T-cell (primary cell): ENCODE measurements at regions not wholly inside any gene's neighbourhood (a gene's known extent, or its start where the extent isn't known, plus 50 kb on each side); places are given as distances from the start of the nearest gene placed in this dataset.
"Not testable (repeated sequence)": the region's sequence is repeated elsewhere in the genome, so short reads cannot be mapped to it uniquely, and the experiment has no call there.

ENCODE experiments used
- ATAC-seq, 4 experiments: fragments of 200-7000 bp in 3 of 4; fragments of 150-1000 bp in 1 of 4; cut with Tn5 transposase; replicated peaks in 1 of 4; 1 replicate in 3 of 4; 2 replicates in 1 of 4; pipeline ENCODE4 v1.10.0; 2021; ENCODE audit warnings: moderate library complexity in 3 of 4, mild to moderate bottlenecking in 2 of 4, moderate number of reproducible peaks in 1 of 4
- CTCF ChIA-PET, 2 donors: fragments of 300-600 bp; sonication (Branson Sonifier 250); formaldehyde crosslinking; loops; one replicate each; lab custom pipeline; 2022; ENCODE audit warnings: antibody characterized with exemption in 2 of 2; lab: Charles Lee
- POLR2A ChIA-PET, 2 donors: fragments of 300-600 bp; sonication (Branson Sonifier 250); formaldehyde crosslinking; loops; one replicate each; lab custom pipeline; 2022; ENCODE audit warnings: antibody characterized with exemption in 2 of 2; lab: Charles Lee
- DNase-seq, 35 experiments: peaks; one replicate each; pipeline versions ENCODE4 v3.0.0 to v3.0.0-alpha.2; 2013 to 2023
- H3K27ac ChIP-seq: one replicate; pipeline ENCODE4 v1.5.1; 2013; ENCODE audit warnings: low read length
- H3K27me3 ChIP-seq, 2 experiments: replicated peaks in 1 of 2; 1 replicate in 1 of 2; 2 replicates in 1 of 2; pipeline versions ENCODE4 v1.6.1 to v1.7.0; 2013; ENCODE audit warnings: low read length in 1 of 2, mixed read lengths in 1 of 2; ENCODE audit not compliant: control insufficient read depth in 2 of 2, insufficient read depth in 2 of 2; ENCODE audit errors: extremely low read depth in 1 of 2
- H3K36me3 ChIP-seq, 2 donors: 1 replicate in 1 of 2; 2 replicates in 1 of 2; pipeline versions ENCODE4 v1.6.1 to v1.7.0; 2013; ENCODE audit warnings: low read length in 1 of 2; ENCODE audit not compliant: control insufficient read depth in 2 of 2, insufficient read depth in 1 of 2; ENCODE audit errors: extremely low read depth in 1 of 2
- H3K4me1 ChIP-seq, 2 experiments: 1 replicate in 1 of 2; 2 replicates in 1 of 2; pipeline versions ENCODE4 v1.6.1 to v1.7.0; 2013; ENCODE audit warnings: low read length in 2 of 2, mixed read lengths in 1 of 2; ENCODE audit not compliant: insufficient read depth in 2 of 2, control insufficient read depth in 1 of 2; ENCODE audit errors: extremely low read depth in 1 of 2
- H3K4me3 ChIP-seq, 2 donors: 1 replicate in 1 of 2; 2 replicates in 1 of 2; pipeline versions ENCODE4 v1.5.1 to v1.7.0; 2013; ENCODE audit warnings: mild to moderate bottlenecking in 2 of 2, low read length in 1 of 2, moderate library complexity in 1 of 2; ENCODE audit not compliant: control insufficient read depth in 1 of 2; ENCODE audit errors: extremely low read depth in 1 of 2
- H3K9me3 ChIP-seq: 2 replicates; pipeline ENCODE4 v1.7.0; 2013
- H3K27ac Mint-ChIP-seq, 2 donors: one replicate each; pipeline ENCODE4 v1.8.0; 2020 to 2021; ENCODE audit warnings: mild to moderate bottlenecking in 2 of 2, mixed read lengths in 2 of 2
- H3K27me3 Mint-ChIP-seq, 2 donors: one replicate each; pipeline ENCODE4 v1.8.0; 2021 to 2022; ENCODE audit warnings: mixed read lengths in 2 of 2
- H3K36me3 Mint-ChIP-seq: one replicate; pipeline ENCODE4 v1.8.0; 2021; ENCODE audit warnings: mixed read lengths
- H3K4me1 Mint-ChIP-seq, 3 donors: one replicate each; pipeline ENCODE4 v1.8.0; 2020 to 2022; ENCODE audit warnings: mixed read lengths in 3 of 3, mild to moderate bottlenecking in 1 of 3
- H3K4me3 Mint-ChIP-seq, 3 donors: one replicate each; pipeline ENCODE4 v1.8.0; 2020 to 2022; ENCODE audit warnings: mild to moderate bottlenecking in 3 of 3, mixed read lengths in 3 of 3, moderate library complexity in 3 of 3
- H3K9me3 Mint-ChIP-seq, 3 donors: one replicate each; pipeline ENCODE4 v1.8.0; 2020 to 2022; ENCODE audit warnings: mixed read lengths in 3 of 3
- WGBS: methylation state at CpG from one replicate; pipeline ENCODE4 v1.1.5; 2013; ENCODE audit warnings: missing lambda C conversion rate; ENCODE audit not compliant: insufficient coverage; 5-methylcytosine and 5-hydroxymethylcytosine counted together

GRCh38 chr14:53252141-53252540 lies 99.0 kb upstream of the DDHD1 start:
- Histone ChIP-seq H3K9me3 (no peaks in the 10 kb centered on the region), H3K27ac (no peak overlapping the region), H3K4me1 (no peaks in the 10 kb centered on the region), H3K4me3 (no peak overlapping the region), H3K27me3 (no peaks in the 10 kb centered on the region), H3K36me3 (no peaks in the 10 kb centered on the region)
- POLR2A ChIA-PET, result no interaction called here
- CTCF ChIA-PET, result no interaction called here
- WGBS, result no CpG with 5 or more reads among the region's 1 CpG
- Mint-ChIP-seq H3K9me3 (peaks cover 3 to 13% (median 7%) of the 10 kb centered on the region in 3 donors), H3K27me3 (no peaks in the 10 kb centered on the region), H3K36me3 (peaks cover 4% of the 10 kb centered on the region), H3K27ac (no peak overlapping the region), H3K4me3 (no peak overlapping the region), H3K4me1 (no peaks in the 10 kb centered on the region)
- no peak for DNase-seq
- ATAC-seq, result no peak

- Histone ChIP-seq H3K4me1 (no peaks in the 10 kb centered on the region), H3K36me3 (no peaks in the 10 kb centered on the region), H3K27ac (no peak overlapping the region), H3K9me3 (no peaks in the 10 kb centered on the region), H3K4me3 (no peak overlapping the region), H3K27me3 (peaks cover 0 to under 1% of the 10 kb centered on the region in 2 experiments)
- CTCF ChIA-PET, result interaction anchor here in 1 of 2 donors (0.6 kb wide), 1 partner anchor 69 kb away, joined by 3 read pairs; no protein-coding TSS in a partner anchor
- no peak for DNase-seq
- no peaks in the 10 kb centered on the region for H3K27me3 Mint-ChIP-seq
- whole genome bisulfite sequencing, result no CpG with 5 or more reads among the region's 1 CpG
- H3K4me1 Mint-ChIP-seq, result no peaks in the 10 kb centered on the region
- no peak for ATAC-seq
- H3K9me3 Mint-ChIP-seq, result peaks cover 3 to 11% (median 4%) of the 10 kb centered on the region in 3 donors
- H3K4me3 Mint-ChIP-seq, result no peak overlapping the region
- POLR2A ChIA-PET, result no interaction called here
- H3K27ac Mint-ChIP-seq, result no peak overlapping the region
- H3K36me3 Mint-ChIP-seq, result peaks cover 12% of the 10 kb centered on the region
Measured at GRCh38 chr14:53249059-53249458, 95.9 kb upstream of the DDHD1 start.

- ATAC-seq, result no peak
- no peak for DNase-seq
- H3K4me1 ChIP-seq, result no peaks in the 10 kb centered on the region
- H3K36me3 Mint-ChIP-seq, result peaks cover 13% of the 10 kb centered on the region
- no peaks in the 10 kb centered on the region for H3K27me3 Mint-ChIP-seq
- H3K27me3 ChIP-seq, result peaks cover 0 to 5% of the 10 kb centered on the region in 2 experiments
- ChIA-PET POLR2A (no interaction called here), CTCF (interaction anchor here (0.6 to 0.9 kb wide), 2 partner anchors 36 to 47 kb away, joined by 3 read pairs; no protein-coding TSS in a partner anchor)
- H3K27ac Mint-ChIP-seq, result no peak overlapping the region
- no peak overlapping the region for H3K4me3 Mint-ChIP-seq
- no peaks in the 10 kb centered on the region for H3K4me1 Mint-ChIP-seq
- no peaks in the 10 kb centered on the region for H3K9me3 ChIP-seq
- peaks cover under 1 to 12% (median 5%) of the 10 kb centered on the region in 3 donors for H3K9me3 Mint-ChIP-seq
- H3K4me3 ChIP-seq, result no peak overlapping the region
- H3K27ac ChIP-seq, result no peak overlapping the region
- 90% methylated on average over 2 of the region's 4 CpGs for WGBS
- H3K36me3 ChIP-seq, result no peaks in the 10 kb centered on the region
Measured at GRCh38 chr14:53247596-53248370, 94.7 kb upstream of the DDHD1 start.

GRCh38 chr14:53242898-53243297 lies 89.8 kb upstream of the DDHD1 start:
- CTCF ChIA-PET, result not testable (repeated sequence)

GRCh38 chr14:53237488-53237887 lies 84.4 kb upstream of the DDHD1 start:
- POLR2A ChIA-PET, result interaction anchor here in 1 of 2 donors (0.6 kb wide), 1 partner anchor 378 kb away, joined by 4 read pairs; no protein-coding TSS in a partner anchor
- H3K4me3 Mint-ChIP-seq, result no peak overlapping the region
- H3K4me1 ChIP-seq, result no peaks in the 10 kb centered on the region
- WGBS, result 100% methylated on average over 1 of the region's 1 CpG
- CTCF ChIA-PET, result no interaction called here
- ATAC-seq, result no peak
- H3K4me3 ChIP-seq, result no peak overlapping the region
- H3K9me3 ChIP-seq, result no peaks in the 10 kb centered on the region
- no peak overlapping the region for H3K27ac Mint-ChIP-seq
- peaks cover 6 to 12% (median 10%) of the 10 kb centered on the region in 3 donors for H3K9me3 Mint-ChIP-seq
- no peaks in the 10 kb centered on the region for H3K27me3 Mint-ChIP-seq
- H3K27ac ChIP-seq, result no peak overlapping the region
- H3K27me3 ChIP-seq, result no peaks in the 10 kb centered on the region
- H3K36me3 Mint-ChIP-seq, result peaks cover 20% of the 10 kb centered on the region
- H3K36me3 ChIP-seq, result no peaks in the 10 kb centered on the region
- H3K4me1 Mint-ChIP-seq, result no peaks in the 10 kb centered on the region
- no peak for DNase-seq

More at GRCh38 chr14:53242898-53243297, 89.8 kb upstream of the DDHD1 start:
- H3K4me3 ChIP-seq, H3K4me3 Mint-ChIP-seq, H3K27me3 ChIP-seq, H3K27ac ChIP-seq, ATAC-seq, DNase-seq, H3K27me3 Mint-ChIP-seq, H3K4me1 ChIP-seq, H3K27ac Mint-ChIP-seq, H3K9me3 ChIP-seq, H3K4me1 Mint-ChIP-seq, POLR2A ChIA-PET, H3K36me3 ChIP-seq: not testable (repeated sequence)
- peaks cover 8 to 22% (median 14%) of the 10 kb centered on the region in 3 donors for H3K9me3 Mint-ChIP-seq
- H3K36me3 Mint-ChIP-seq, result peaks cover 31% of the 10 kb centered on the region
- 100% methylated on average over 2 of the region's 3 CpGs for WGBS

GRCh38 chr14:53236708-53237107 lies 83.6 kb upstream of the DDHD1 start:
- no peak for DNase-seq
- ATAC-seq, result no peak
- Histone ChIP-seq H3K4me3 (no peak overlapping the region), H3K27ac (no peak overlapping the region), H3K36me3 (no peaks in the 10 kb centered on the region), H3K27me3 (no peaks in the 10 kb centered on the region), H3K4me1 (no peaks in the 10 kb centered on the region), H3K9me3 (no peaks in the 10 kb centered on the region)
- H3K9me3 Mint-ChIP-seq, result peaks cover 0 to 5% (median 5%) of the 10 kb centered on the region in 3 donors
- no peak overlapping the region for H3K4me3 Mint-ChIP-seq
- H3K36me3 Mint-ChIP-seq, result peaks cover 15% of the 10 kb centered on the region
- no CpG with 5 or more reads among the region's 3 CpGs for WGBS
- H3K4me1 Mint-ChIP-seq, result no peaks in the 10 kb centered on the region
- CTCF ChIA-PET, result interaction anchor here in 1 of 2 donors (0.9 kb wide), 1 partner anchor 9 kb away, joined by 3 read pairs; no protein-coding TSS in a partner anchor
- H3K27me3 Mint-ChIP-seq, result no peaks in the 10 kb centered on the region
- POLR2A ChIA-PET, result no interaction called here
- no peak overlapping the region for H3K27ac Mint-ChIP-seq
